Testis (tissue), 2 donors: ENCODE measurements at regions not wholly inside any gene's neighbourhood (a gene's known extent, or its start where the extent isn't known, plus 50 kb on each side); places are given as distances from the start of the nearest gene placed in this dataset.
"Not testable (repeated sequence)": the region's sequence is repeated elsewhere in the genome, so short reads cannot be mapped to it uniquely, and the experiment has no call there.

Experiments used
- DNase-seq: peaks from one replicate; pipeline ENCODE4 v3.0.0-alpha.2; 2019
- H3K27ac ChIP-seq, 2 donors: fragments of 200-600 bp; sonication (generic); one replicate each; pipeline ENCODE4 v1.5.1; 2019
- H3K27me3 ChIP-seq: fragments of 200-600 bp; sonication (generic); one replicate; pipeline ENCODE4 v1.5.1; 2019
- H3K36me3 ChIP-seq: fragments of 200-600 bp; sonication (generic); one replicate; pipeline ENCODE4 v1.5.1; 2017; ENCODE audit warnings: low read depth; ENCODE audit errors: missing control alignments
- H3K4me1 ChIP-seq: fragments of 200-600 bp; sonication (generic); one replicate; pipeline ENCODE4 v1.5.1; 2019
- H3K4me3 ChIP-seq, 2 donors: fragments of 200-600 bp; sonication (generic); one replicate each; pipeline ENCODE4 v1.5.1; 2017 to 2019
- H3K9me3 ChIP-seq: fragments of 200-600 bp; sonication (generic); one replicate; pipeline ENCODE4 v1.5.1; 2017
- POLR2A ChIP-seq: fragments of 450-650 bp; IDR thresholded peaks from one replicate; pipeline ENCODE4 v1.6.1; 2017; ENCODE audit warnings: antibody characterized with exemption, mild to moderate bottlenecking, moderate library complexity
- WGBS, 2 donors: methylation state at CpG; one replicate each; pipeline ENCODE4 v1.1.5; 2018; 5-methylcytosine and 5-hydroxymethylcytosine counted together
- intact Hi-C: fragments of 100-400 bp; cut with DNase I; formaldehyde crosslinking; loops from one replicate; pipeline ENCODE4 v1.15.1; 2023; ENCODE audit warnings: low total_unique reads
- TF ChIP-seq, protein P1 (sequence below), 3 experiments: fragments of 450-650 bp in 2 of 3; fragments of 200-600 bp in 1 of 3; sonication (generic) in 1 of 3; IDR thresholded peaks; one replicate each; pipeline ENCODE4 v1.5.1; 2016 to 2019; ENCODE audit warnings: antibody characterized with exemption in 3 of 3, mild to moderate bottlenecking in 2 of 3, moderate library complexity in 1 of 3

DNA sequence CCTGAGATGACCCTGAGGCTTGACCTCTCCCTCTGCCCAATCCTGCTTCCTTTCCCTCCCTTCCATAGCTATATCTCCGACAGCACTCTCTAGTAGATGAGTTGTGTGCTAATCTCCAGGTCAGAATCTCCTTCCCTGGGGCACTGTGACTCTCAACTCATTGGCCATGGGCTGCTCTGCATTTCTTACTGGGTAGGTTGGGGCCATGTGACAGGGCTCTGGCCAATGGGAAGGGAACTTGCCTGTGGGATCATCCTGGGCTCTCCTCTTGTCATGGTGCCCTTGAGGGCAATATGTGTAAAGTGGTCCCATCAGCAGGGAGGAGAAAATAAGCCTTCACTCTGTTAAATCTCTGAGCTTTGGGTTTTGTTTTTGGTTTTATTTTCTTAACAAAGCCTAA, 80.1 kb upstream of the ANKRD1 start:
- intact Hi-C loops: loop anchor here (10.0 kb wide), 1 partner anchor 254 kb away; no protein-coding TSS in a partner anchor

DNA sequence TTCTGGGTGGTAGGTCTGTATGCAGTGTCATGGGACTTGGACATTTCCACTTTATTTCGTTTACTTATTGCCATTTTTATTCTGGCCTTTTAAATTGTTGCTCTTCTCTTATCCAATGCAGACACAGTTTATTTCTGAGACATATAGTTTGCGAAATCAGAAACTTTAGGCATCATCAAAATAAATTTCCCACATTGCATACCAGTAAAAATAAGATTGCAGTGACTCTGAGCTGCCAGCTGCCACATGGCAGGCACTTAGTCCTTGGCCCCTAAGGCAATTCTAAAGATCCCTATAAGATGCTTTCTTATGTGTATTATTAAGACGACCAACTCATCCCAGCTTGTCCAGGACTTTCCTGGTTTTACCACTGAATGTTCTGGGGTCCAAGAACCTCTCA, 81.8 kb upstream of the ANKRD1 start:
- H3K27ac ChIP-seq: no peak overlapping the region
- H3K36me3 ChIP-seq: no peaks in the 10 kb centered on the region
- H3K4me1 ChIP-seq: no peaks in the 10 kb centered on the region
- no peaks in the 10 kb centered on the region for H3K27me3 ChIP-seq
- 87 to 88% methylated on average over 3 of the region's 3 CpGs for WGBS, 2 donors
- H3K4me3 ChIP-seq: no peak overlapping the region
- H3K9me3 ChIP-seq: no peaks in the 10 kb centered on the region
- intact Hi-C loops: loop anchor here (10.0 kb wide), 1 partner anchor 252 kb away; no protein-coding TSS in a partner anchor
- DNase-seq: no peak
- TF ChIP-seq POLR2A: no peak
- TF ChIP-seq, protein P1, sequence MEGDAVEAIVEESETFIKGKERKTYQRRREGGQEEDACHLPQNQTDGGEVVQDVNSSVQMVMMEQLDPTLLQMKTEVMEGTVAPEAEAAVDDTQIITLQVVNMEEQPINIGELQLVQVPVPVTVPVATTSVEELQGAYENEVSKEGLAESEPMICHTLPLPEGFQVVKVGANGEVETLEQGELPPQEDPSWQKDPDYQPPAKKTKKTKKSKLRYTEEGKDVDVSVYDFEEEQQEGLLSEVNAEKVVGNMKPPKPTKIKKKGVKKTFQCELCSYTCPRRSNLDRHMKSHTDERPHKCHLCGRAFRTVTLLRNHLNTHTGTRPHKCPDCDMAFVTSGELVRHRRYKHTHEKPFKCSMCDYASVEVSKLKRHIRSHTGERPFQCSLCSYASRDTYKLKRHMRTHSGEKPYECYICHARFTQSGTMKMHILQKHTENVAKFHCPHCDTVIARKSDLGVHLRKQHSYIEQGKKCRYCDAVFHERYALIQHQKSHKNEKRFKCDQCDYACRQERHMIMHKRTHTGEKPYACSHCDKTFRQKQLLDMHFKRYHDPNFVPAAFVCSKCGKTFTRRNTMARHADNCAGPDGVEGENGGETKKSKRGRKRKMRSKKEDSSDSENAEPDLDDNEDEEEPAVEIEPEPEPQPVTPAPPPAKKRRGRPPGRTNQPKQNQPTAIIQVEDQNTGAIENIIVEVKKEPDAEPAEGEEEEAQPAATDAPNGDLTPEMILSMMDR (IDR thresholded peaks at IDR 0.05): no peak

More for the DNA sequence above, 80.1 kb upstream of the ANKRD1 start:
- H3K9me3 ChIP-seq: no peaks in the 10 kb centered on the region
- H3K36me3 ChIP-seq: no peaks in the 10 kb centered on the region
- no peaks in the 10 kb centered on the region for H3K4me1 ChIP-seq
- TF ChIP-seq POLR2A: no peak
- TF ChIP-seq, protein P1 (IDR thresholded peaks at IDR 0.05): no peak
- no peak for DNase-seq
- H3K4me3 ChIP-seq: no peak overlapping the region
- 95 to 100% methylated on average over 1 of the region's 1 CpG for WGBS, 2 donors
- no peak overlapping the region for H3K27ac ChIP-seq
- no peaks in the 10 kb centered on the region for H3K27me3 ChIP-seq

DNA sequence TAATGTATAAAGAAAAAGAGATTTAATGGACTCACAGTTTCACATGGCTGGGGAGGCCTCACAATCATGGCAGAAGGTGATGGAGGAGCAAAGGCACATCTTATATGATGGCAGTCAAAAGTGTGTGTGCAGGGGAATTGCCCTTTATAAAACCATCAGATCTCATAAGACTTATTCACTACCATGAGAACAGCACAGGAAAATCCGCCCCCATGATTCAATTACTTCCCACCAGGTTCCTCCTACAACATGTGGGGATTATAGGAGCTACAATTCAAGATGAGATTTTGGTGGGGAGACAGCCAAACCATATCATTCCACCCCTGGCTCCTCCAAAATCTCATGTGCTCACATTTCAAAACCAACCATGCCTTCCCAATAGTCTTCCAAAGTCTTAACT, 82.5 kb upstream of the ANKRD1 start:
- not testable (repeated sequence) for H3K4me1 ChIP-seq, H3K27ac ChIP-seq, H3K27me3 ChIP-seq, H3K36me3 ChIP-seq, DNase-seq, H3K9me3 ChIP-seq, H3K4me3 ChIP-seq
- intact Hi-C loops: loop anchor here (10.0 kb wide), 1 partner anchor 251 kb away; no protein-coding TSS in a partner anchor
- WGBS, 2 donors: 92 to 100% methylated on average over 1 of the region's 1 CpG

DNA sequence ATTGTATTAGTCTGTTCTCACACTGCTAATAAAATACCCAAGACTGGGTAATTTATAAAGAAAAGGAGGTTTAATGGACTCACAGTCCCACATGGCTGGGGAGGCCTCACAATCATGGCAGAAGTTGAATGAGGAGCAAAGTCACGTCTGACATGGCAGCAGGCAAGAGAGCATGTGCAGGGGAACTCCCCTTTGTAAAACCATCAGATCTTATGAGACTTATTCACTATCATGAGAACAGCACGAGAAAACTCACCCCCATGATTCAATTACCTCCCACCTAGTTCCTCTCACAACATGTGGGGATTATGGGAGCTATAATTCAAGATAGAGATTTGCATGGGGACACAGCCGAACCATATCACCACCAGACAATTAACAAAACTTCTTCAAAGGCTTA, 84.4 kb upstream of the ANKRD1 start:
- not testable (repeated sequence) for H3K27ac ChIP-seq, H3K36me3 ChIP-seq, H3K27me3 ChIP-seq, H3K4me3 ChIP-seq, H3K9me3 ChIP-seq, H3K4me1 ChIP-seq, DNase-seq
- intact Hi-C loops: loop anchor here (10.0 kb wide), 1 partner anchor 250 kb away; no protein-coding TSS in a partner anchor
- 78 to 85% methylated on average over 3 of the region's 3 CpGs for WGBS, 2 donors

DNA sequence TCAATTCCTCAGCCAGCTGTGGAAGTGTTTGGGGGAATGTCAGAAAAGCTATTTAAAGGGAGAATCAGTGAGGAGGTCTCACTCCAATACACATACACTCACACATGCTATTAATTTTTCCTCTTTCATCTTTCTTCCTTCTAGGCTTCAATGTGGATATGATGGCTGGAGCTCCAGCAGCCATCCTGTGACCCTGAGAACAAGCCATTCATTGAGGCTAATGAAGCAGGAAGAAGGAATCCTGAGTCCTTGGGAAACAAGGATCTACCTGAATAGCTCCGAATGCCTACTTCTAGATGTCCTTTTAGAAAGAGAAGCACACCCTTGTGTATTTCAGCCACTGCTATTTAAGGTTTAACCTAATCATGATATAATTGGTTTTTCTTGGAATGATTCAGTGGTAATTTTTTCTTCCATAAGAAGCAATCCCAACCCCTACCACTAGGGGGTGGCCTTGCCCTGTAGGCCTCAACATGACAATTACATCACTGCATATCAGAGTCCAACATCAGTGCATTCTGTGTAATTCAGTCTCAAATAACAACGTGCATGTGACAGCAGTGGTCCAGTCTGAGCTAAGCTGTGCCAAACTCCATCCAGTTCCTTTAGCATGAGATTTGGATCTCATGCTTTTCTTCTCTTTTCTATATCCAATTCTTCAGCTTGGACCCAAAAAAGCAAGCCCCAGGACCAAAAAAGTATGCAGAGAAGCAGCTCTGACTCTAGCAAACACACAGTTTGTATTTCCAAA, 85.3 kb upstream of the ANKRD1 start:
- Histone ChIP-seq H3K27ac (peak overlapping the region in 1 of 2 donors; percentile 21), H3K4me3 (no peak overlapping the region), H3K27me3 (no peaks in the 10 kb centered on the region), H3K36me3 (no peaks in the 10 kb centered on the region), H3K4me1 (no peaks in the 10 kb centered on the region), H3K9me3 (no peaks in the 10 kb centered on the region)
- DNase-seq: peak; percentile 71
- intact Hi-C loops: loop anchor here (10.0 kb wide), 1 partner anchor 249 kb away; no protein-coding TSS in a partner anchor
- WGBS, 2 donors: 25 to 26% methylated on average over 2 of the region's 2 CpGs
- no peak for TF ChIP-seq POLR2A
- TF ChIP-seq, protein P1 (IDR thresholded peaks at IDR 0.05): peak; percentile 92 to 98 (median 97)
